IgD-negative memory B cell (primary cell): ENCODE measurements at regions not wholly inside any gene's neighbourhood (a gene's known extent, or its start where the extent isn't known, plus 50 kb on each side); places are given as distances from the start of the nearest gene placed in this dataset.

ENCODE experiments used
- H3K27ac Mint-ChIP-seq, 3 donors: one replicate each; pipeline ENCODE4 v1.8.0; 2020 to 2022; ENCODE audit warnings: mild to moderate bottlenecking in 3 of 3, mixed read lengths in 3 of 3, moderate library complexity in 1 of 3
- H3K27me3 Mint-ChIP-seq: one replicate; pipeline ENCODE4 v1.8.0; 2021; ENCODE audit warnings: mixed read lengths
- H3K36me3 Mint-ChIP-seq: one replicate; pipeline ENCODE4 v1.8.0; 2020; ENCODE audit warnings: mild to moderate bottlenecking, mixed read lengths
- H3K4me1 Mint-ChIP-seq, 3 donors: one replicate each; pipeline ENCODE4 v1.8.0; 2020 to 2022; ENCODE audit warnings: mixed read lengths in 3 of 3, mild to moderate bottlenecking in 1 of 3
- H3K4me3 Mint-ChIP-seq, 4 donors: one replicate each; pipeline ENCODE4 v1.8.0; 2020 to 2022; ENCODE audit warnings: mild to moderate bottlenecking in 4 of 4, mixed read lengths in 4 of 4, moderate library complexity in 3 of 4
- H3K9me3 Mint-ChIP-seq, 3 donors: one replicate each; pipeline ENCODE4 v1.8.0; 2020 to 2021; ENCODE audit warnings: mixed read lengths in 3 of 3, mild to moderate bottlenecking in 1 of 3

DNA sequence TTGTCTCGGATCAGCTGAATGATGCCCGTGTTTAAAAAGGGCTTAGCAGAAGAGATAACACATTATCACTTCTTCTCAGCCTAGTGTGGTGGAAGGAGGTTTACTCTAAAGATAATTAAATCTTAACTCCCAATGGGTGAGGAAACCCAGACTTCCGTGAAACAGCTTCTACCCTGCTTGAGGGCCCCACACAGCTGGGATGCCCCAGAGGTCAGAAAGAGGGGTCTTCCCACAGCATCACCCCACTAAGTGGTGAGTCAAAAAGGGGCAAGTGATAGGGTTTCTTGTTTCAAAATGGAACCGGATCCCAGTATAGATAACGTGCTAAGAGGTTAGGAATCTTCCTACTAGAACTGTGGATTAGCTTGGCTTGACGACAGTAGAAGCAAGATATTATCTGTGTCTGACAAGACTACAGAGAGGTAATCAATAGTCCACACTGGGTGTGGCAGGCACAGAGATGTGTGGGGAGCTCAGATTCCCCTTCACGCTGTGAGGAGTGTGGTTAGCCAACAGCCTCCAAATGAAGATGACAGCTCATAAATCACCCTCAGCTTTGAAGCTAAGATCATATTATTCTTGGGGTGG, 129.6 kb upstream of the COPS8 start:
- Mint-ChIP-seq H3K4me1 (no peaks in the 10 kb centered on the region), H3K9me3 (peaks cover 2 to 10% (median 8%) of the 10 kb centered on the region in 3 donors), H3K36me3 (peaks cover 3% of the 10 kb centered on the region), H3K27me3 (peaks cover 12% of the 10 kb centered on the region), H3K4me3 (no peak overlapping the region), H3K27ac (no peak overlapping the region)

DNA sequence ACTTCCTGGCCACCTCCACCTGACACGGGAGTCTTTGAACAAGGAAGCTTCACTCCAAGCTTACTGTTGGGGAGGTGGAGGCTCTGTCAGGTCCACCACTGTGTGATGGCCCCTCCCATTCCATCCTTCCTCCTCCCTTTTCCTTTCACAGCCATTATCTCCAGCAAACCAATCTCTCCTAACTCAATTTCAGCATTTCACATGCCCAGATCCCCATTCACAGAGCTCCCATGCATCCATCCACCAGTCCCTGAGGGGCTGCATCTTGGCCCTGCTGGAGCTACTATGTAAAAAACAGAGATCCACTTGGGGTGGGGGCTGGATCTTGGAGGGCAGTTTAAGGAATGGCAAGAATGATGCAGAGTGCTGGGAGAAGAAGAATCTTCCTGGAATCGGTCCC, 129.0 kb upstream of the COPS8 start:
- peaks cover 10% of the 10 kb centered on the region for H3K27me3 Mint-ChIP-seq
- no peak overlapping the region for H3K27ac Mint-ChIP-seq
- H3K4me1 Mint-ChIP-seq = no peaks in the 10 kb centered on the region
- H3K4me3 Mint-ChIP-seq = peak overlapping the region in 1 of 4 donors; percentile 2
- peaks cover 3% of the 10 kb centered on the region for H3K36me3 Mint-ChIP-seq
- H3K9me3 Mint-ChIP-seq = peaks cover 2 to 5% (median 4%) of the 10 kb centered on the region in 3 donors

DNA sequence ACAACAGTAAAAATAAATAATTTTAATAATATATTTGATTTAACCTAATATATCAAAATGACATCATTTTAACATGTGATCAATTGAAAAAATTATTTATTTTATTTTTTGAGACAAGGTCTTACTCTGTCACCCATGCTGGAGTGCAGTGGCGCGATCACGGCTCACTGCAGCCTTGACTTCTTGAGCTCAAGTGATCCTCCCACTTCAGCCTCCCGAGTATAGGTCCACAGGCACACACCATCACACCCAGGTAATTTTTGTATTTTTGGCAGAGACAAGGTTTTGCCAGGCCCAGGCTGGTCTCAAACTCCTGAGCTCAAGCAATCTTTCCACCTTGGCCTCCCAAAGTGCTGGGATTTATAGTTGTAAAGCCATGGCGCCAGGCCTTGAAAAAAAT, 126.7 kb upstream of the COPS8 start:
- no peak overlapping the region for H3K4me3 Mint-ChIP-seq
- no peak overlapping the region for H3K27ac Mint-ChIP-seq
- no peaks in the 10 kb centered on the region for H3K4me1 Mint-ChIP-seq
- peaks cover 0 to 1% (median 0%) of the 10 kb centered on the region in 3 donors for H3K9me3 Mint-ChIP-seq
- H3K36me3 Mint-ChIP-seq = peaks cover 3% of the 10 kb centered on the region
- H3K27me3 Mint-ChIP-seq = peaks cover 10% of the 10 kb centered on the region

DNA sequence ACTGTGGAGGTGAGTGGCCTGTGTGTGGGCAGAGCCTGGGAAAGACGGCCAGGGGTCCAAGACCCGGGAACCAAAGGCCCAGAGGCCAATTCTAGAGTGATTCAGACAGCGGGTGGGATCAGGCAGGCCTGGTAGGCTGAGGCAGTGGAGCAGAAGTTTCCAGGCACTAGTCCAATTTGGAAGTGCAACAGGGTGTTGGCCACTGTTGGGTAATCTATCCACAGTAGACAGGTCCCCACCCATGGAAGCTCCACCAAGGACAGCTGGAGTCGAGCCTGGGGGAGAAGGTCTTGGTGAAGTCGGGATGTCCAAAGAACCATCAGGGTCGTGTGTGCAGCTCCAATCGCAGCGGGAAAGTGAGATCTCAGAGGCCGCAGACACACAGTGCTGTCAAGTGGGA, 125.8 kb upstream of the COPS8 start:
- no peaks in the 10 kb centered on the region for H3K4me1 Mint-ChIP-seq
- H3K36me3 Mint-ChIP-seq = peaks cover under 1% of the 10 kb centered on the region
- H3K4me3 Mint-ChIP-seq = no peak overlapping the region
- H3K9me3 Mint-ChIP-seq = peaks cover 0 to 1% (median 0%) of the 10 kb centered on the region in 3 donors
- no peak overlapping the region for H3K27ac Mint-ChIP-seq
- H3K27me3 Mint-ChIP-seq = peaks cover 10% of the 10 kb centered on the region

DNA sequence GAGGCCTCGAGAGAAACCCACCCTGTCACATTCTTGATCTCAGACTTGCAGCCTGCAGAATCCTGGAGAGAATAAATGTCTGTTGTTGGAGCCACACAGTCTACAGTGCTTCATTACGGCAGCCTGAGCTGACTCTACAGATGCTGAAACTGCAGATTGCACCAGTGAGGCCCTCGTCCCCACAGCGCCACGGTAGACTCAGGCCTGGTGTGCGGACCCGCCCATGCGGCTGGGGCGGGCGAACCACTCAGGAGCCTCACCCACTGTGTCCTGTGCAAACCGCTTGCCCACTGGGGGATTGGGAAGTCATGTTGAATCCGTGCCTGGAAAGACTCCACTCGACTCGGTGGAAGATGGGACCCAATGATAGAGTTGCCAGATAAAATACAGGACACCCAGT, 125.2 kb upstream of the COPS8 start:
- Mint-ChIP-seq H3K9me3 (peaks cover 0 to 1% (median 0%) of the 10 kb centered on the region in 3 donors), H3K4me3 (no peak overlapping the region), H3K36me3 (no peaks in the 10 kb centered on the region), H3K27me3 (peaks cover 7% of the 10 kb centered on the region), H3K27ac (no peak overlapping the region), H3K4me1 (no peaks in the 10 kb centered on the region)

DNA sequence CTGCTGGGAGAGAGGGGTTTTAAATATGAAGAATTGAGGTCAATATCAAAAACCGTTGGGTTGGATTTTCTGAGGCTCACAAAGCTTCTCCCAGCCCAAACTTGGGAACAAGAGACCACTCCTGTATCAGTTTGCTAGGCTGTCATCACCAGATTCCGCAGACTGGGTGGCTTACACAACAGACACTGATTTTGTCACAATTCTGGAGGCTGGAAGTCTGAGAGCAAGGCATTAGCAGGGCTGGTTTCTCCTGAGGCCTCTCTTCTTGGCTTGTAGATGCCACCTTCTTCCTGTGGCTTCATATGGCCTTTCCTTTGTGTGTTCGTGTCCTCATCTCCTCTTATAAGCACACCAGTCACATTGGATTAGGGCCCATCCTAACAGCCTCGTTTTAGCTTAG, 122.9 kb upstream of the COPS8 start:
- Mint-ChIP-seq H3K4me1 (peaks cover 0 to 2% (median 0%) of the 10 kb centered on the region in 3 donors), H3K27ac (peak overlapping the region in 1 of 3 donors; percentile 62), H3K4me3 (no peak overlapping the region), H3K9me3 (peaks cover 0 to 1% (median 0%) of the 10 kb centered on the region in 3 donors), H3K27me3 (no peaks in the 10 kb centered on the region), H3K36me3 (no peaks in the 10 kb centered on the region)

DNA sequence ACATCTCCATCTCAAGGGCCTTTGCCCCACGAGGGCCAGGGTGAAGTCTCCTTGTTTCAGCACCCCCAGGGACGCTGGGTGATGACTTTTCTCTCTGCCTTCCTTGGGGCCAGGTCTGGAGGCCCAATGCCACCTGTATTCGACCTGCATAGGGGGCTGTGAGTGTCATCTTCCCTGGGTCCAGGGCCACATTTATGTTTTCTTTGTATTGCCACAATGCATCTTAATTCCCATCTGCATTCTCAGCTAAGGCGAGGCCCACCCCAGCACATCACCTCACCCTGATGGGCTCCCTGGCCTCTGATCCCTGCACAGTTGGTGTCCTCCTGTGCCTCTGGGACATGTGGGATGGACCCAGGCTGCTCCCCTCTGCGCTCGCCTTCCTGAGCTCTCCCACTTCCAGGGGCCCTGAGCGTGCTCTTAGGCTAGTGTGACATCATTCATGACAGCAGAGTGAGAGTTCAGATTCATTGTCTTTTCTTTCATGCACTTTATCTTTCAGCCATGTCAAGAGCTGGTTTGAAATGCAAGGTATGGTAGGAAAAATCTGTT, 122.0 kb upstream of the COPS8 start:
- Mint-ChIP-seq H3K9me3 (peaks cover 0 to 1% (median 0%) of the 10 kb centered on the region in 3 donors), H3K4me1 (peaks cover 0 to 2% (median 0%) of the 10 kb centered on the region in 3 donors), H3K27me3 (no peaks in the 10 kb centered on the region), H3K4me3 (no peak overlapping the region), H3K27ac (no peak overlapping the region), H3K36me3 (no peaks in the 10 kb centered on the region)

DNA sequence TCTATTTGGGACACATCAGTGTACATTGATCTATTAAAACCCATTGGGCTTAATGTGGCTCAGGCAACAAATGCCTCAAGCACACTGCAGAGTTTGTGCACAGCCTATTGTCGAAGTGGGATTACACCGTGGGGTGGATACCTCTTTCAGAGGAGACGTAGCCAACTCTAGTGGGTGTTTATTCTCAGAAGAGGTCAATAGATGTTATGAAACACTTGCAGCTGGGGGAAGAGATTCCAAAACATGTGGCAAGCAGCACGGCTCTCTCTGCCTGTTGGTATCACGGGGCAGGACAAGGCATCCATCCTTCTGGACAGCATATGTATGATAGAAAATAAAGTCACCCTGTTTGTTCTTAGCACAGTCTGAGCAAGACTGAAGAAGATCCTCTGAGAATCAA, 121.4 kb upstream of the COPS8 start:
- Mint-ChIP-seq H3K27ac (no peak overlapping the region), H3K27me3 (no peaks in the 10 kb centered on the region)

DNA sequence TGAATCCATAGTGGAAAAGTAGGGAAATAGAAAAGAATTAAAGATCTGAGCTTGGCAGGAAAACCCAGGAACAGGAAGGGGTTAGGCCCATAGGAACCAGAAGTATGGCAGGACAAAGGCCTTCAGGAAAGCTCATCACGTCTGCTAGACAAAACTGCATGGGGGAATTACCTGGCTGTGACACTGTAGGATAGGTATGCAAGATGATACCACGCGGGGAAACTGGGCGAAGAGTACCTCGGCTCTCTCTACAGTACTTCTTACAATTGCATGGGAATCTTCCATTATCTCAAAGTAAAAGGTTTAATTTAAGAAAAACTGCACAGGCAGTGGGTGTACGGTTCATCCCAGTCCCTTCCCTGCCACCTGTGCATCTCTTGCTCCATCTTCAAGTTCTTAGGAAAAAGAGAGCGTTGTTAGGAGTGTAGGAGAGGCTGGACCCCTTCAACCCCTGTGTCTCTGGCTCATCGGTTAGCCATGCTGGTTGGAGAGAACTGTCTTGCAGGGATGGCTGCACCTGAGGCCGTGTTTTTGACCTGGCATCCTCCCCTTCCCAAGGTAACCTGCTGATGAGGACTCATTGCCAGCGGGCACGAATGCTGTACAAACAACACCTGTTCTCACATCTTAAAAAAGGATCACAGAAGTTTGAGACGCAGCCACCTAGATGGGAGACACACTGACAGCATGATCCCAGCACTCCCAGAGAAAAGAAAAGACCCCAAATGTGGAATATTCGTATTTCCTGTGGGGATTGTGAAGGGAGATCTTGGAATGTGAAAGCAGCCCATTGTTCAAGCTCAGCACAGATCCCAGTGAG, 120.5 kb upstream of the COPS8 start:
- H3K27ac Mint-ChIP-seq = no peak overlapping the region
- peaks cover 0 to 2% (median 0%) of the 10 kb centered on the region in 3 donors for H3K4me1 Mint-ChIP-seq
- no peaks in the 10 kb centered on the region for H3K27me3 Mint-ChIP-seq
- H3K9me3 Mint-ChIP-seq = peaks cover 0 to 1% (median 0%) of the 10 kb centered on the region in 3 donors
- peak overlapping the region in 1 of 4 donors; percentile 12 for H3K4me3 Mint-ChIP-seq
- no peaks in the 10 kb centered on the region for H3K36me3 Mint-ChIP-seq

More for the DNA sequence above, 121.4 kb upstream of the COPS8 start:
- peaks cover 0 to 2% (median 0%) of the 10 kb centered on the region in 3 donors for H3K4me1 Mint-ChIP-seq
- H3K36me3 Mint-ChIP-seq = no peaks in the 10 kb centered on the region
- no peak overlapping the region for H3K4me3 Mint-ChIP-seq
- peaks cover 0 to 1% (median 0%) of the 10 kb centered on the region in 3 donors for H3K9me3 Mint-ChIP-seq

DNA sequence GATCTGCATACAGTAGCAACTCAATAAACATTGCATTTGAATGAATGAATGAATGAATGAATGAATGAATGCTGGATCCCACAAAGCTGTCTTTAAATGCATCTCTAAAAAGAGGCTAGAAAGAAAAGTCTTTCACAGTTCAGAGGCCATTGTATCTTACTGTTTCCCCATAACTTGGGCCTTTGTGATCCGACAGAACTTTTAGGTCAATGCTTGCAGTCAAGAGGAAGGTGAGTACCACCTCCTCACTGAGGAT, 119.9 kb upstream of the COPS8 start:
- Mint-ChIP-seq H3K9me3 (peaks cover 0 to 1% (median 0%) of the 10 kb centered on the region in 3 donors), H3K4me1 (peaks cover 0 to 2% (median 0%) of the 10 kb centered on the region in 3 donors), H3K27ac (no peak overlapping the region), H3K27me3 (no peaks in the 10 kb centered on the region), H3K4me3 (no peak overlapping the region), H3K36me3 (no peaks in the 10 kb centered on the region)

DNA sequence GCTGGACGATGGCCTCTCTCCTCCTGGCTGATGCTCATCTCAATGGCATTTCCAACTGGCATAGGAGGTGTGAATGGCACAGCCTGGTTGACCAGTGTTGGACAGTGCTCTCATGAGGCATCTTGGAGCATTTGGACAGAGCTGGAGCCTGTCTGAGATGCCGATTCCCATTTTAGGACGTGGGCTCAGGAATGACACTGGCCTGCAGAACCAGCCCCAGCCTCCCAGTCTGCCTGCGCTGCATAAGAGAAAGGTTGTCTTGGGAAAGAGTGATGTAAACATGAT, 118.2 kb upstream of the COPS8 start:
- Mint-ChIP-seq H3K27ac (no peak overlapping the region), H3K9me3 (peaks cover 0 to 1% (median 0%) of the 10 kb centered on the region in 3 donors), H3K27me3 (no peaks in the 10 kb centered on the region), H3K36me3 (no peaks in the 10 kb centered on the region), H3K4me3 (no peak overlapping the region), H3K4me1 (peaks cover 0 to 2% (median 1%) of the 10 kb centered on the region in 3 donors)

DNA sequence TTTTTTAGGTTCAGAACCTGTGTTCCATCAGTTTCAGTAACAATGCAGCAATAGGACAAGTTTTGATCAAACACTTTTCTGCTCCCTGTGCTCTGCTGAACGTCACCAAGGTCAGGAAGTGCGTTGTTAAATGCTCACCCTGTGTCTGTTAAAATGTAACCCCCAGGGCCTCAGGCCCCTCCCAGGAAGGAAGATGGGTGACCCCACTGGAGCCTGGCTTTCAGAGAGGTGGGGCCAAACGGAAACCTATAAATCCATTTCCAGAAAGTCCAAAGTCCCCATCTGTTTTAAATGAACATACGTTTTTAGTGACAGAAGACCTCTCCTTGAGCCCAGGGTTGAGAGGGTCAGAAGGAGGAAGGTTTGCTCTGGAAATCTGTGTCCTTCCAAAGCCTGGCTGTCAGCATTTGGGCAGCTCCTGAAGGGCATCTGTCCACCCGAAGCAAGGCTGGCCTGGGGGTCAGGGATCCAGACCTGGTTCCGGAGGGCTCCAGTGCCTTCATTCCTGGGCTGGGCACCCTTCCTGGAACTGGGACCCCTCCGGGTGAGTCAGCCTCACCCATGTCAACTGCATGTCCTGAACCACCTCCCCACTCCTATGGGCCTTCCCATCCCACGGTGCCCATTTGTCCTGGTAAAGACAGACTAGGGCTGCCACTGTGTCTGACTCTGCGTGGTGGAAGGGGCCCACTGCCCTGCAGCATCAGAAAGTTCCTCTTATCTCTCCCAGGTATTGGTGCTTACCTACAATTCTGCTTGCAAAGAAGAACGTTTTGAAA, 117.4 kb upstream of the COPS8 start:
- Mint-ChIP-seq H3K9me3 (peaks cover 0 to 1% (median 0%) of the 10 kb centered on the region in 3 donors), H3K27me3 (no peaks in the 10 kb centered on the region), H3K4me1 (peaks cover 0 to 2% (median 1%) of the 10 kb centered on the region in 3 donors), H3K27ac (no peak overlapping the region), H3K4me3 (peak overlapping the region in 1 of 4 donors; percentile 21), H3K36me3 (no peaks in the 10 kb centered on the region)

DNA sequence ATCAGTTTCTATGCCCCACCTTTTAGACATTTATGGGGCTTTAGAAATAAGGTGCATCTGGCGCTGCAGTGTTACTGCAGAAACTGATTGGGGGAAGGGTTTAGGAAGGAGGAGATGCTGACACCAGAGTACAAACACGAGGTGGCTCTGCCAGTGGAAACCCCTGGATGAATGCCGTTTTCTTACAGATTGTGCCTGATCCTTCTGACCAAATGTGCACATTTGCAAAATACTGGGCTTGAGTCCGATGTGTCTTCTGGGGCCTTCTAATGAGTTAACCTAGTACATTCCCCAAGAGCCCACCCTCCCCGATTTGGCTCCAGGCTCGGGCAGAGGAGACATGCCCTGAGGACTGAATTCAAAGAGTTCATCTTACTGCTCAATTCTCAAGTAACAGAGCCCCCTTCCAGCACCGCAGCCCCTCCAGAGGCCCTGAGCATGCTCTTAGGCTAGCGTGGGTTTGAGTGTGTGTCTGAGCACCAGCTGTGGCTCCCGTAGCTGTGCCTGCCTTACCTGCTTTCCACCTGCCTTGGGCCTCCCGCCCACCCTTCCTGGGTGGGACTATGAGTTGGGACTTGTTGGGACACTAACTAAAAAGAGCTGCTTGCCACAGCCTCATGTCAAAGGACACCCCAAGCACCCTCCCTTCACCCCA, 116.7 kb upstream of the COPS8 start:
- H3K4me1 Mint-ChIP-seq = peaks cover 0 to 2% (median 1%) of the 10 kb centered on the region in 3 donors
- no peaks in the 10 kb centered on the region for H3K36me3 Mint-ChIP-seq
- H3K9me3 Mint-ChIP-seq = no peaks in the 10 kb centered on the region
- peak overlapping the region in 1 of 3 donors; percentile 85 for H3K27ac Mint-ChIP-seq
- no peak overlapping the region for H3K4me3 Mint-ChIP-seq
- H3K27me3 Mint-ChIP-seq = no peaks in the 10 kb centered on the region

DNA sequence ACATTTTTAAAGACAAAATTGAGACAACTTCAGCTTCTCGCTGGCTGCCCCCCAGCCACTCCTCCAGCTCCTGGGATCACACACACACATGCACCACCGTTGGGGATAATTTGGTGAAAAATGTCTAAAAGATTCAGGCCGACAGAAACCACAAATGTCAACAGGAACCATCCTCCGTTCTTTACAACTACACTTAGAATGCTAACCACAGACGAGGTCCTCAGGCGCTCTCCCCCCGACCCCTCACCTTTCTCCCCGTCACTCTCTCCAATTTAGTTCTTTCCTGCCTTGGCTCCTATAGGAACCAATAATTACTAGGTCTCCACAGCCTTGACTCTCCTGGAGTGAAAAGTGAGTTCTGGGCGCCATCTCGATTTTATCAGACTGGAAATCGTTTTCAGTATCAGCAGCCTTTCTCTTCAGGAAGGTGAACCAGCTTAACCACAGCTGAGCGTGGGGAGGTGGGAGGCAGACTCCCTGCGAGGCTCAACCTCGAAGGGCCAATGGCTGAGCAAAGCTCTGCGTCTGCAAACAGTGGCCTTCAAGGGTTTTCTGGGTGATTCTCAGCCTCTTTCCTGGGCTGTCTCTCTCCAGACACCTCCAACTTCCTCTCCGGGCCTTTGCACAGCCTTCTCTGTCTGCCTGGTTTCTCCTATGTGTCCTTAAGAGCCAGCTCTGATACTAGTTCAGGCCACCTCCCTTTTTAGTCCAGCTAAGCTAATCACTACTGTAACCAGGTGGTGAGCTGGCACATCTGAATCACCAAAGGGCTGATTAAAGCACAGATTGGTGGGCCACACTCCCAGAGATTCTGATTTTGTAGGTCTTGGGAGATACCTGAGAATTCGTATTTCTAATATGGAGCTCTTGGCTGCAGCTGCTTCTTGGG, 115.7 kb upstream of the COPS8 start:
- H3K27ac Mint-ChIP-seq = peak overlapping the region in 1 of 3 donors; percentile 85
- H3K36me3 Mint-ChIP-seq = no peaks in the 10 kb centered on the region
- peaks cover 0 to 2% (median 1%) of the 10 kb centered on the region in 3 donors for H3K4me1 Mint-ChIP-seq
- H3K9me3 Mint-ChIP-seq = no peaks in the 10 kb centered on the region
- H3K27me3 Mint-ChIP-seq = no peaks in the 10 kb centered on the region
- H3K4me3 Mint-ChIP-seq = no peak overlapping the region
